SK-MEL-5 (cell line): ENCODE measurements at regions not wholly inside any gene's neighbourhood (a gene's known extent, or its start where the extent isn't known, plus 50 kb on each side); places are given as distances from the start of the nearest gene placed in this dataset.
A peak's percentile ranks its signal among the peaks of the same experiment; 100 is the strongest.

Experiments
- DNase-seq: peaks from one replicate; pipeline ENCODE4 v3.0.0-alpha.2; 2016; ENCODE audit warnings: low read depth, low spot score
- in situ Hi-C: cut with HindIII; loops from 2 replicates; pipeline ENCODE4 v1.10.0; 2016; ENCODE audit warnings: low sequenced_read_pairs, high pct_unique_total_duplicates, low pct_unique_long_range_greater_than_20kb

GRCh38 chr2:206368484-206368883 is 74.8 kb upstream of the ADAM23 start:
- in situ Hi-C loops, result no loop called here
- no peak for DNase-seq

GRCh38 chr2:206368933-206369569 is 74.3 kb upstream of the ADAM23 start:
- in situ Hi-C loops, result no loop called here
- DNase-seq, result no peak

- in situ Hi-C loops, result no loop called here
- no peak for DNase-seq
These were observed 67.4 kb upstream of the ADAM23 start for GRCh38 chr2:206375956-206376355.

- DNase-seq, result no peak
- in situ Hi-C loops, result no loop called here
These were observed 64.5 kb upstream of the ADAM23 start for GRCh38 chr2:206378835-206379234.

GRCh38 chr2:206379266-206379665 is 64.1 kb upstream of the ADAM23 start:
- in situ Hi-C loops, result no loop called here
- no peak for DNase-seq

- DNase-seq, result no peak
These were observed 63.4 kb upstream of the ADAM23 start for GRCh38 chr2:206379886-206380285.

GRCh38 chr2:206381881-206382280 is 61.5 kb upstream of the ADAM23 start:
- in situ Hi-C loops, result no loop called here
- DNase-seq, result no peak

More at GRCh38 chr2:206379886-206380285, 63.4 kb upstream of the ADAM23 start:
- in situ Hi-C loops, result no loop called here

- DNase-seq, result no peak
- in situ Hi-C loops, result no loop called here
These were observed 59.7 kb upstream of the ADAM23 start for GRCh38 chr2:206383669-206384068.

- DNase-seq, result no peak
- in situ Hi-C loops, result no loop called here
These were observed 55.5 kb upstream of the ADAM23 start for GRCh38 chr2:206387808-206388207.

GRCh38 chr2:206388698-206389097 is 54.6 kb upstream of the ADAM23 start:
- no peak for DNase-seq
- in situ Hi-C loops, result no loop called here

GRCh38 chr2:206389164-206389563 is 54.2 kb upstream of the ADAM23 start:
- no peak for DNase-seq
- in situ Hi-C loops, result no loop called here

GRCh38 chr2:206390181-206390580 is 53.2 kb upstream of the ADAM23 start:
- DNase-seq, result no peak
- in situ Hi-C loops, result no loop called here

- in situ Hi-C loops, result no loop called here
- DNase-seq, result peak; percentile 78
These were observed 51.2 kb upstream of the ADAM23 start for GRCh38 chr2:206392118-206392517.
